ENCODE measurements at regions not wholly inside any gene's neighbourhood (a gene's known extent, or its start where the extent isn't known, plus 50 kb on each side); places are given as distances from the start of the nearest gene placed in this dataset.

GRCh38 chr10:53284615-53285182, 512.1 kb upstream of the MBL2 start:
- no peak for TF ChIP-seq CTCF (IDR thresholded peaks at IDR 0.05)
- Mint-ChIP-seq H3K27ac (peak overlapping the region in 1 of 7 donors; percentile 68), H3K36me3 (no peaks in the 10 kb centered on the region), H3K9me3 (peaks cover 0 to 3% (median 0%) of the 10 kb centered on the region in 7 donors), H3K4me3 (no peak overlapping the region), H3K4me1 (no peaks in the 10 kb centered on the region), H3K27me3 (ENCODE audit: low read depth in 3 of 3) (no peaks in the 10 kb centered on the region)
- WGBS (ENCODE audit: insufficient coverage) = 100% methylated on average over 3 of the region's 4 CpGs
- Histone ChIP-seq H4K20me1 (ENCODE audit: insufficient read depth, low read length) (no peaks in the 10 kb centered on the region), H3K27ac (ENCODE audit: low read depth in 1 of 2, low read length in 2 of 2) (no peak overlapping the region), H3K9me3 (replicated peaks in 1 of 2; ENCODE audit: control insufficient read depth in 1 of 2, insufficient read depth in 1 of 2, low read length in 2 of 2) (no peaks in the 10 kb centered on the region), H2AFZ (ENCODE audit: insufficient read depth, low read depth, low read length, poor library complexity, severe bottlenecking) (no peak overlapping the region), H3K4me1 (ENCODE audit: control insufficient read depth in 1 of 2, insufficient read depth in 2 of 2, low read length in 2 of 2) (no peaks in the 10 kb centered on the region), H3K4me2 (replicated peaks; ENCODE audit: extremely low read depth, low read length, poor library complexity, severe bottlenecking) (no peak overlapping the region), H3K9ac (ENCODE audit: insufficient read depth, low read length, poor library complexity, severe bottlenecking) (no peak overlapping the region), H3K4me3 (replicated peaks in 1 of 3; ENCODE audit: low read depth in 2 of 3, low read length in 3 of 3) (no peak overlapping the region), H3K36me3 (replicated peaks in 1 of 2; ENCODE audit: control insufficient read depth in 1 of 2, insufficient read depth in 2 of 2, low read length in 2 of 2) (no peaks in the 10 kb centered on the region), H3K79me2 (ENCODE audit: insufficient read depth, low read length) (no peaks in the 10 kb centered on the region), H3K27me3 (ENCODE audit: control insufficient read depth in 2 of 2, insufficient read depth in 2 of 2, low read length in 2 of 2) (no peaks in the 10 kb centered on the region)
- intact Hi-C loops (cut with micrococcal nuclease) = no loop called here
- no peak for DNase-seq

DNA sequence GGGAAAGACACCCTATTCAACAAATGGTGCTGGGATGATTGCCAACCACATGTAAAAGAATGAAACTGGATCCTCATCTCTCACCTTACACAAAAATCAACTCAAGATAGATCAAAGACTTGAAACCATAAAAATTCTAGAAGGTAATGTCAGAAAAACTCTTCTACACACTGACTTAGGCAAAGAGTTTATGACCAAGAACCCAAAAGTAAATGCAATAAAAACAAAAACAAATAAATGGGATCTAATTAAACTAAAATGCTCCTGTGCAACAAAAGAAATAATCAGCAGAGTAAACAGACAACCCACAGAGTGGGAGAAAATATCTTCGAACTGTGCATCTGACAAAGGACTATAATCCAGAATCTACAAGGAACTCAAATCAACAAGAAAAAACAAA, 504.2 kb upstream of the MBL2 start:
- Mint-ChIP-seq H3K27me3 (ENCODE audit: low read depth in 3 of 3) (no peaks in the 10 kb centered on the region), H3K4me1 (no peaks in the 10 kb centered on the region), H3K27ac (no peak overlapping the region), H3K4me3 (no peak overlapping the region), H3K9me3 (peaks cover 3 to 24% (median 9%) of the 10 kb centered on the region in 7 donors), H3K36me3 (no peaks in the 10 kb centered on the region)
- Histone ChIP-seq H3K79me2 (ENCODE audit: insufficient read depth, low read length) (no peaks in the 10 kb centered on the region), H3K4me2 (replicated peaks; ENCODE audit: extremely low read depth, low read length, poor library complexity, severe bottlenecking) (no peak overlapping the region), H3K9ac (ENCODE audit: insufficient read depth, low read length, poor library complexity, severe bottlenecking) (no peak overlapping the region), H3K27ac (ENCODE audit: low read depth in 1 of 2, low read length in 2 of 2) (no peak overlapping the region), H3K4me3 (replicated peaks in 1 of 3; ENCODE audit: low read depth in 2 of 3, low read length in 3 of 3) (no peak overlapping the region), H3K4me1 (ENCODE audit: control insufficient read depth in 1 of 2, insufficient read depth in 2 of 2, low read length in 2 of 2) (no peaks in the 10 kb centered on the region), H2AFZ (ENCODE audit: insufficient read depth, low read depth, low read length, poor library complexity, severe bottlenecking) (no peak overlapping the region), H3K9me3 (replicated peaks in 1 of 2; ENCODE audit: control insufficient read depth in 1 of 2, insufficient read depth in 1 of 2, low read length in 2 of 2) (peaks cover 4 to 12% of the 10 kb centered on the region in 2 donors), H3K27me3 (ENCODE audit: control insufficient read depth in 2 of 2, insufficient read depth in 2 of 2, low read length in 2 of 2) (no peaks in the 10 kb centered on the region), H3K36me3 (replicated peaks in 1 of 2; ENCODE audit: control insufficient read depth in 1 of 2, insufficient read depth in 2 of 2, low read length in 2 of 2) (no peaks in the 10 kb centered on the region), H4K20me1 (ENCODE audit: insufficient read depth, low read length) (no peaks in the 10 kb centered on the region)
- intact Hi-C loops (cut with micrococcal nuclease) = no loop called here
- no CpG with 5 or more reads among the region's 1 CpG for WGBS (ENCODE audit: insufficient coverage)
- no peak for TF ChIP-seq CTCF (IDR thresholded peaks at IDR 0.05)
- no peak for DNase-seq
